Activated naive CD4-positive, alpha-beta T cell treated with anti-CD3 and anti-CD28 coated beads, Interleukin-2, amount 10 ng/mL, durations not matched to agents 7 days and 5 days (primary cell): ENCODE measurements at regions not wholly inside any gene's neighbourhood (a gene's known extent, or its start where the extent isn't known, plus 50 kb on each side); places are given as distances from the start of the nearest gene placed in this dataset.
"Not testable (repeated sequence)": the region's sequence is repeated elsewhere in the genome, so short reads cannot be mapped to it uniquely, and the experiment has no call there.

Experiments used
- CTCF ChIA-PET: fragments of 350-600 bp; sonication (Branson Sonifier 250); formaldehyde crosslinking; loops from one replicate; lab custom pipeline; 2021; ENCODE audit warnings: antibody characterized with exemption; lab: Charles Lee
- DNase-seq: peaks from one replicate; pipeline ENCODE4 v3.0.0-alpha.2; 2020
- H3K27ac Mint-ChIP-seq: one replicate; pipeline ENCODE4 v1.8.0; 2021; ENCODE audit warnings: mild to moderate bottlenecking, moderate library complexity, mixed read lengths
- H3K27me3 Mint-ChIP-seq: one replicate; pipeline ENCODE4 v1.8.0; 2021; ENCODE audit warnings: mild to moderate bottlenecking, mixed read lengths
- H3K36me3 Mint-ChIP-seq: one replicate; pipeline ENCODE4 v1.8.0; 2021; ENCODE audit warnings: mixed read lengths
- H3K4me1 Mint-ChIP-seq: one replicate; pipeline ENCODE4 v1.8.0; 2021; ENCODE audit warnings: mixed read lengths
- H3K4me3 Mint-ChIP-seq: one replicate; pipeline ENCODE4 v1.8.0; 2021; ENCODE audit warnings: mild to moderate bottlenecking, moderate library complexity, mixed read lengths
- H3K9me3 Mint-ChIP-seq: one replicate; pipeline ENCODE4 v1.8.0; 2021; ENCODE audit warnings: mixed read lengths

- Mint-ChIP-seq H3K27ac (no peak overlapping the region), H3K4me3 (no peak overlapping the region), H3K9me3 (no peaks in the 10 kb centered on the region), H3K4me1 (no peaks in the 10 kb centered on the region), H3K27me3 (peaks cover 4% of the 10 kb centered on the region), H3K36me3 (no peaks in the 10 kb centered on the region)
- CTCF ChIA-PET: no interaction called here
- DNase-seq: no peak
Measured at GRCh38 chr5:90338712-90339372, 70.7 kb downstream of the CETN3 start.

- H3K36me3 Mint-ChIP-seq: no peaks in the 10 kb centered on the region
- CTCF ChIA-PET: no interaction called here
- no peak overlapping the region for H3K27ac Mint-ChIP-seq
- H3K9me3 Mint-ChIP-seq: no peaks in the 10 kb centered on the region
- H3K4me3 Mint-ChIP-seq: no peak overlapping the region
- DNase-seq: no peak
- H3K27me3 Mint-ChIP-seq: peaks cover 4% of the 10 kb centered on the region
- no peaks in the 10 kb centered on the region for H3K4me1 Mint-ChIP-seq
Measured at GRCh38 chr5:90337449-90338052, 72.0 kb downstream of the CETN3 start.

GRCh38 chr5:90336752-90337151 lies 72.8 kb downstream of the CETN3 start:
- Mint-ChIP-seq H3K36me3 (no peaks in the 10 kb centered on the region), H3K9me3 (no peaks in the 10 kb centered on the region), H3K4me3 (no peak overlapping the region), H3K27me3 (peaks cover 7% of the 10 kb centered on the region), H3K27ac (no peak overlapping the region), H3K4me1 (no peaks in the 10 kb centered on the region)
- DNase-seq: no peak
- CTCF ChIA-PET: no interaction called here

GRCh38 chr5:90334741-90335140 lies 74.8 kb downstream of the CETN3 start:
- no peaks in the 10 kb centered on the region for H3K36me3 Mint-ChIP-seq
- H3K4me3 Mint-ChIP-seq: no peak overlapping the region
- no peaks in the 10 kb centered on the region for H3K9me3 Mint-ChIP-seq
- no peaks in the 10 kb centered on the region for H3K4me1 Mint-ChIP-seq
- DNase-seq: no peak
- CTCF ChIA-PET: no interaction called here
- H3K27ac Mint-ChIP-seq: no peak overlapping the region
- H3K27me3 Mint-ChIP-seq: peaks cover 7% of the 10 kb centered on the region

- Mint-ChIP-seq H3K4me3 (no peak overlapping the region), H3K9me3 (no peaks in the 10 kb centered on the region), H3K4me1 (no peaks in the 10 kb centered on the region), H3K27me3 (peaks cover 7% of the 10 kb centered on the region), H3K36me3 (no peaks in the 10 kb centered on the region), H3K27ac (no peak overlapping the region)
- no peak for DNase-seq
- CTCF ChIA-PET: no interaction called here
Measured at GRCh38 chr5:90329911-90330310, 79.6 kb downstream of the CETN3 start.

- CTCF ChIA-PET: no interaction called here
- Mint-ChIP-seq H3K36me3 (no peaks in the 10 kb centered on the region), H3K4me1 (no peaks in the 10 kb centered on the region), H3K4me3 (no peak overlapping the region), H3K27ac (no peak overlapping the region), H3K27me3 (peaks cover 2% of the 10 kb centered on the region), H3K9me3 (no peaks in the 10 kb centered on the region)
- DNase-seq: no peak
Measured at GRCh38 chr5:90326995-90327394, 82.6 kb downstream of the CETN3 start.

- H3K4me3 Mint-ChIP-seq: no peak overlapping the region
- no peak for DNase-seq
Measured at GRCh38 chr5:90325093-90325492, 84.5 kb downstream of the CETN3 start.

GRCh38 chr5:90320348-90320747 lies 89.2 kb downstream of the CETN3 start:
- H3K27me3 Mint-ChIP-seq, CTCF ChIA-PET, H3K4me3 Mint-ChIP-seq, H3K9me3 Mint-ChIP-seq, DNase-seq, H3K4me1 Mint-ChIP-seq, H3K27ac Mint-ChIP-seq, H3K36me3 Mint-ChIP-seq: not testable (repeated sequence)

More at GRCh38 chr5:90325093-90325492, 84.5 kb downstream of the CETN3 start:
- CTCF ChIA-PET: no interaction called here
- H3K27me3 Mint-ChIP-seq: no peaks in the 10 kb centered on the region
- H3K4me1 Mint-ChIP-seq: no peaks in the 10 kb centered on the region
- H3K36me3 Mint-ChIP-seq: no peaks in the 10 kb centered on the region
- no peak overlapping the region for H3K27ac Mint-ChIP-seq
- H3K9me3 Mint-ChIP-seq: no peaks in the 10 kb centered on the region

GRCh38 chr5:90312027-90312426 lies 97.5 kb downstream of the CETN3 start:
- no peak for DNase-seq
- Mint-ChIP-seq H3K27me3 (no peaks in the 10 kb centered on the region), H3K4me3 (no peak overlapping the region), H3K27ac (no peak overlapping the region), H3K4me1 (no peaks in the 10 kb centered on the region), H3K36me3 (no peaks in the 10 kb centered on the region), H3K9me3 (no peaks in the 10 kb centered on the region)
- CTCF ChIA-PET: no interaction called here

GRCh38 chr5:90311401-90311800 lies 98.2 kb downstream of the CETN3 start:
- Mint-ChIP-seq H3K9me3 (no peaks in the 10 kb centered on the region), H3K36me3 (no peaks in the 10 kb centered on the region), H3K4me1 (no peaks in the 10 kb centered on the region), H3K27me3 (no peaks in the 10 kb centered on the region), H3K27ac (no peak overlapping the region), H3K4me3 (no peak overlapping the region)
- CTCF ChIA-PET: no interaction called here
- no peak for DNase-seq

GRCh38 chr5:90308787-90309585 lies 100.6 kb downstream of the CETN3 start:
- Mint-ChIP-seq H3K27ac (no peak overlapping the region), H3K36me3 (no peaks in the 10 kb centered on the region), H3K27me3 (no peaks in the 10 kb centered on the region), H3K4me3 (no peak overlapping the region), H3K4me1 (no peaks in the 10 kb centered on the region), H3K9me3 (no peaks in the 10 kb centered on the region)
- CTCF ChIA-PET: no interaction called here
- DNase-seq: no peak

GRCh38 chr5:90307782-90308181 lies 101.8 kb downstream of the CETN3 start:
- Mint-ChIP-seq H3K9me3 (no peaks in the 10 kb centered on the region), H3K36me3 (no peaks in the 10 kb centered on the region), H3K27ac (no peak overlapping the region), H3K4me1 (no peaks in the 10 kb centered on the region), H3K27me3 (no peaks in the 10 kb centered on the region), H3K4me3 (no peak overlapping the region)
- CTCF ChIA-PET: no interaction called here
- no peak for DNase-seq

GRCh38 chr5:90307322-90307721 lies 102.2 kb downstream of the CETN3 start:
- DNase-seq: no peak

GRCh38 chr5:90306613-90307012 lies 102.9 kb downstream of the CETN3 start:
- no peak overlapping the region for H3K4me3 Mint-ChIP-seq
- no peaks in the 10 kb centered on the region for H3K36me3 Mint-ChIP-seq
- H3K9me3 Mint-ChIP-seq: no peaks in the 10 kb centered on the region
- H3K27me3 Mint-ChIP-seq: no peaks in the 10 kb centered on the region
- no peak for DNase-seq
- H3K4me1 Mint-ChIP-seq: no peaks in the 10 kb centered on the region
- CTCF ChIA-PET: no interaction called here
- H3K27ac Mint-ChIP-seq: no peak overlapping the region

More at GRCh38 chr5:90307322-90307721, 102.2 kb downstream of the CETN3 start:
- Mint-ChIP-seq H3K27ac (no peak overlapping the region), H3K36me3 (no peaks in the 10 kb centered on the region), H3K4me3 (no peak overlapping the region), H3K27me3 (no peaks in the 10 kb centered on the region), H3K9me3 (no peaks in the 10 kb centered on the region), H3K4me1 (no peaks in the 10 kb centered on the region)
- CTCF ChIA-PET: no interaction called here
